Fibroblast of lung (primary cell): ENCODE measurements at regions not wholly inside any gene's neighbourhood (a gene's known extent, or its start where the extent isn't known, plus 50 kb on each side); places are given as distances from the start of the nearest gene placed in this dataset.

ENCODE experiments used
- EZH2 ChIP-seq: IDR thresholded peaks from 2 replicates; pipeline ENCODE4 v1.5.1; 2012; ENCODE audit warnings: low read length, control low read depth, mild to moderate bottlenecking; ENCODE audit errors: missing control alignments
- TF ChIP-seq, protein P1 (sequence below), 2 donors: IDR thresholded peaks in 1 of 2; conservative IDR thresholded peaks in 1 of 2; 1 replicate in 1 of 2; 2 replicates in 1 of 2; pipeline ENCODE4 v1.5.1; 2011 to 2012; ENCODE audit warnings: low read length in 2 of 2, control low read depth in 1 of 2, inconsistent platforms in 1 of 2, low read depth in 1 of 2, mild to moderate bottlenecking in 1 of 2

DNA sequence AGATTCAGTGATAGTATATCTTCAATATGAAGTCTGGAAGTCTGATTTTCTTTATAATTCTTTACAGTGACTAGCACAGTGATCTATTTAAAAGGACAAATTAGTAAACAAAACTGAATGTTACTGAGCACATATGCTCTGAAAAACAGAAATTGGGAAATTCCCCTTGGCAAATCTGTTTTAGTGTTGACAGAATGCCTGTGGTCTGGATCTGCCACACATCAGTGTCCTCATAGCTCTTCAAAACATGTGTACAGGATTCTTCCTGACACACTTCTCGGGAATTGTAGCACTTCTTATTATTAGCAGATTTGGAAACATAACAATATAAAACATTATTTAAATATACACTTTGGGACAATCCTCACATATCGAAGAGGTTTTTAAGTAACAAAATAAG, 354.3 kb downstream of the COL12A1 start:
- TF ChIP-seq, protein P1, sequence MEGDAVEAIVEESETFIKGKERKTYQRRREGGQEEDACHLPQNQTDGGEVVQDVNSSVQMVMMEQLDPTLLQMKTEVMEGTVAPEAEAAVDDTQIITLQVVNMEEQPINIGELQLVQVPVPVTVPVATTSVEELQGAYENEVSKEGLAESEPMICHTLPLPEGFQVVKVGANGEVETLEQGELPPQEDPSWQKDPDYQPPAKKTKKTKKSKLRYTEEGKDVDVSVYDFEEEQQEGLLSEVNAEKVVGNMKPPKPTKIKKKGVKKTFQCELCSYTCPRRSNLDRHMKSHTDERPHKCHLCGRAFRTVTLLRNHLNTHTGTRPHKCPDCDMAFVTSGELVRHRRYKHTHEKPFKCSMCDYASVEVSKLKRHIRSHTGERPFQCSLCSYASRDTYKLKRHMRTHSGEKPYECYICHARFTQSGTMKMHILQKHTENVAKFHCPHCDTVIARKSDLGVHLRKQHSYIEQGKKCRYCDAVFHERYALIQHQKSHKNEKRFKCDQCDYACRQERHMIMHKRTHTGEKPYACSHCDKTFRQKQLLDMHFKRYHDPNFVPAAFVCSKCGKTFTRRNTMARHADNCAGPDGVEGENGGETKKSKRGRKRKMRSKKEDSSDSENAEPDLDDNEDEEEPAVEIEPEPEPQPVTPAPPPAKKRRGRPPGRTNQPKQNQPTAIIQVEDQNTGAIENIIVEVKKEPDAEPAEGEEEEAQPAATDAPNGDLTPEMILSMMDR (conservative IDR thresholded peaks at IDR 0.05 in 1 of 2, IDR thresholded peaks at IDR 0.05 in 1 of 2; ENCODE audit: low read depth in 1 of 2, low read length in 2 of 2): no peak
- no peak for TF ChIP-seq EZH2
